CD14-positive monocyte (primary cell): ENCODE measurements at regions not wholly inside any gene's neighbourhood (a gene's known extent, or its start where the extent isn't known, plus 50 kb on each side); places are given as distances from the start of the nearest gene placed in this dataset.

ENCODE experiments used
- DNase-seq, 3 donors: peaks; one replicate each; pipeline ENCODE4 v3.0.0-alpha.2; 2011 to 2022
- H2AFZ ChIP-seq: 2 replicates; pipeline ENCODE4 v1.6.0; 2012; ENCODE audit warnings: mild to moderate bottlenecking, low read depth, low read length, inconsistent platforms; ENCODE audit not compliant: insufficient read depth, poor library complexity, severe bottlenecking
- H3K27ac ChIP-seq, 2 donors: 1 replicate in 1 of 2; 2 replicates in 1 of 2; pipeline ENCODE4 v1.5.1; 2012 to 2013; ENCODE audit warnings: low read length in 2 of 2, control low read depth in 1 of 2, inconsistent platforms in 1 of 2, low read depth in 1 of 2, mild to moderate bottlenecking in 1 of 2
- H3K27me3 ChIP-seq, 2 donors: one replicate each; pipeline versions ENCODE4 v1.6.0 to v1.6.1; 2011 to 2013; ENCODE audit warnings: low read length in 2 of 2; ENCODE audit not compliant: control insufficient read depth in 2 of 2, insufficient read depth in 2 of 2
- H3K36me3 ChIP-seq, 2 donors: replicated peaks in 1 of 2; 1 replicate in 1 of 2; 2 replicates in 1 of 2; pipeline versions ENCODE4 v1.5.1 to v1.6.1; 2012 to 2013; ENCODE audit warnings: low read length in 2 of 2, control low read depth in 1 of 2, inconsistent platforms in 1 of 2, mild to moderate bottlenecking in 1 of 2; ENCODE audit not compliant: insufficient read depth in 2 of 2, control insufficient read depth in 1 of 2
- H3K4me1 ChIP-seq, 2 donors: 1 replicate in 1 of 2; 2 replicates in 1 of 2; pipeline versions ENCODE4 v1.5.1 to v1.6.1; 2012 to 2013; ENCODE audit warnings: low read length in 2 of 2, control low read depth in 1 of 2, inconsistent platforms in 1 of 2, mild to moderate bottlenecking in 1 of 2, moderate library complexity in 1 of 2; ENCODE audit not compliant: insufficient read depth in 2 of 2, control insufficient read depth in 1 of 2
- H3K4me2 ChIP-seq: replicated peaks from 2 replicates; pipeline ENCODE3; 2012; ENCODE audit warnings: low read length, moderate library complexity, mild to moderate bottlenecking; ENCODE audit not compliant: poor library complexity, severe bottlenecking; ENCODE audit errors: extremely low read depth
- H3K4me3 ChIP-seq, 3 experiments: fragments of 200-600 bp in 1 of 3; sonication (generic) in 1 of 3; replicated peaks in 1 of 3; 1 replicate in 2 of 3; 2 replicates in 1 of 3; pipeline ENCODE4 v1.5.1; 2011 to 2013; ENCODE audit warnings: low read length in 3 of 3, mild to moderate bottlenecking in 3 of 3, control low read depth in 2 of 3, low read depth in 2 of 3, inconsistent platforms in 1 of 3, moderate library complexity in 1 of 3
- H3K79me2 ChIP-seq: 2 replicates; pipeline ENCODE4 v1.6.0; 2012; ENCODE audit warnings: mild to moderate bottlenecking, control low read depth, inconsistent platforms, low read length, moderate library complexity; ENCODE audit not compliant: insufficient read depth
- H3K9ac ChIP-seq: 2 replicates; pipeline ENCODE4 v1.6.0; 2017; ENCODE audit warnings: low read length, mild to moderate bottlenecking; ENCODE audit not compliant: insufficient read depth, poor library complexity, severe bottlenecking
- H3K9me3 ChIP-seq, 2 donors: replicated peaks in 1 of 2; 1 replicate in 1 of 2; 2 replicates in 1 of 2; pipeline versions ENCODE4 v1.5.1 to v1.6.1; 2012 to 2013; ENCODE audit warnings: low read length in 2 of 2, control low read depth in 1 of 2; ENCODE audit not compliant: control insufficient read depth in 1 of 2, insufficient read depth in 1 of 2
- H4K20me1 ChIP-seq: 2 replicates; pipeline ENCODE4 v1.6.0; 2012; ENCODE audit warnings: mild to moderate bottlenecking, low read length, control low read depth, moderate library complexity; ENCODE audit not compliant: insufficient read depth
- H3K27ac Mint-ChIP-seq, 7 donors: one replicate each; pipeline ENCODE4 v1.8.0; 2020; ENCODE audit warnings: mild to moderate bottlenecking in 7 of 7, mixed read lengths in 7 of 7, moderate library complexity in 6 of 7, inconsistent platforms in 2 of 7
- H3K27me3 Mint-ChIP-seq, 3 donors: one replicate each; pipeline ENCODE4 v1.8.0; 2021 to 2022; ENCODE audit warnings: low read depth in 3 of 3, mild to moderate bottlenecking in 3 of 3, mixed read lengths in 3 of 3, moderate library complexity in 3 of 3, inconsistent platforms in 1 of 3
- H3K36me3 Mint-ChIP-seq, 2 donors: one replicate each; pipeline ENCODE4 v1.8.0; 2020; ENCODE audit warnings: mixed read lengths in 2 of 2, inconsistent platforms in 1 of 2, mild to moderate bottlenecking in 1 of 2
- H3K4me1 Mint-ChIP-seq: one replicate; pipeline ENCODE4 v1.8.0; 2020; ENCODE audit warnings: mild to moderate bottlenecking, mixed read lengths
- H3K4me3 Mint-ChIP-seq, 2 donors: one replicate each; pipeline ENCODE4 v1.8.0; 2020; ENCODE audit warnings: mild to moderate bottlenecking in 2 of 2, mixed read lengths in 2 of 2, moderate library complexity in 1 of 2
- H3K9me3 Mint-ChIP-seq, 7 donors: one replicate each; pipeline ENCODE4 v1.8.0; 2020 to 2022; ENCODE audit warnings: mixed read lengths in 7 of 7, mild to moderate bottlenecking in 6 of 7, moderate library complexity in 6 of 7, inconsistent platforms in 2 of 7
- WGBS: methylation state at CpG from one replicate; pipeline ENCODE4 v1.1.5; 2013; ENCODE audit warnings: missing lambda C conversion rate; ENCODE audit not compliant: insufficient coverage; 5-methylcytosine and 5-hydroxymethylcytosine counted together
- intact Hi-C, 2 donors: fragments of 100-400 bp; cut with micrococcal nuclease; formaldehyde crosslinking; loops; one replicate each; pipeline versions ENCODE4 v1.15.0 to v1.15.1; 2023
- TF ChIP-seq, protein P1 (sequence below): fragments of 200-600 bp; IDR thresholded peaks from one replicate; pipeline ENCODE4 v1.8.0; 2022; ENCODE audit warnings: antibody characterized with exemption, mild to moderate bottlenecking

DNA sequence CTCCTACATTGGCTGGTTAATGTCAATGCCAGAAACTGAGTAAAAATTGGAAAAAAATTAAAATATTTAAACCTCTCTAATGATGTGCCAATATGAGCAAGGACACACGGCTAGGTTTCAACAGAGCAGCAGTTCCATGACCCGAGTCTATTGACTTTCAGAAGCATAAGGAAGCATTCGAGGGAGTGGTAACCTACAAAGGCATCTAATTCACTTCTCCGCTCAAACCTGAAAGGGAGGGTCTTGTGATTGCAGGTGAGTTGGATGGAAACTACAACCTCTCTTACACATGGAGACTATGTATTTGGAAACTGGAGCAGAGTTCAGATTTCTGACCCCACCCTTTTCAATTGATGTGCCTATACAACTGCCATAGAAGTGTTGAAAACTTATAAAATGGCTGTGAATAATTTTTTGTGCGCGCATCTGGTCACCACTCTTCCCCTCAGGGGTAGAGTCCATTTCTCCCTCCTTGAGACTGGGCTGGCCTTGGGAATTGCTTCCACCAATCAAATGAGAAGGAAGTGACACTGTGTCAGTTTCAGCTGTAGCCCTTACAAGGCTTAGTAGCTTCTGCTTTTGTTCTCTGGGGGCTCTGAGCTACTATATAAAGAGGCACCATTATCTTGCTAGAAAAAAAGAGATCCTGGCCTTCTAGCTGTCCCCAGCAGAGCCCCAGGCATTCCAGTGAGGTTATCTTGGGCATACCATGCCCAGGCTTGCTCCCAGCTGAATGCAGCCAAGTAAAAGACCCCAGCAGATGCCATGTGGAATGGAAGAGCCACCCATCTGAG lies 278.0 kb downstream of the EPHA4 start:
- peaks cover 0 to 3% (median 0%) of the 10 kb centered on the region in 7 donors for H3K9me3 Mint-ChIP-seq
- H3K36me3 Mint-ChIP-seq = no peaks in the 10 kb centered on the region
- no CpG with 5 or more reads among the region's 6 CpGs for WGBS
- Histone ChIP-seq H3K27ac (no peak overlapping the region), H3K4me2 (no peak overlapping the region), H3K36me3 (no peaks in the 10 kb centered on the region), H2AFZ (no peak overlapping the region), H3K4me1 (no peaks in the 10 kb centered on the region), H3K4me3 (no peak overlapping the region), H3K27me3 (no peaks in the 10 kb centered on the region), H3K9me3 (no peaks in the 10 kb centered on the region), H4K20me1 (no peaks in the 10 kb centered on the region), H3K79me2 (no peaks in the 10 kb centered on the region), H3K9ac (no peak overlapping the region)
- intact Hi-C loops = no loop called here
- no peak overlapping the region for H3K4me3 Mint-ChIP-seq
- H3K4me1 Mint-ChIP-seq = no peaks in the 10 kb centered on the region
- TF ChIP-seq, protein P1, sequence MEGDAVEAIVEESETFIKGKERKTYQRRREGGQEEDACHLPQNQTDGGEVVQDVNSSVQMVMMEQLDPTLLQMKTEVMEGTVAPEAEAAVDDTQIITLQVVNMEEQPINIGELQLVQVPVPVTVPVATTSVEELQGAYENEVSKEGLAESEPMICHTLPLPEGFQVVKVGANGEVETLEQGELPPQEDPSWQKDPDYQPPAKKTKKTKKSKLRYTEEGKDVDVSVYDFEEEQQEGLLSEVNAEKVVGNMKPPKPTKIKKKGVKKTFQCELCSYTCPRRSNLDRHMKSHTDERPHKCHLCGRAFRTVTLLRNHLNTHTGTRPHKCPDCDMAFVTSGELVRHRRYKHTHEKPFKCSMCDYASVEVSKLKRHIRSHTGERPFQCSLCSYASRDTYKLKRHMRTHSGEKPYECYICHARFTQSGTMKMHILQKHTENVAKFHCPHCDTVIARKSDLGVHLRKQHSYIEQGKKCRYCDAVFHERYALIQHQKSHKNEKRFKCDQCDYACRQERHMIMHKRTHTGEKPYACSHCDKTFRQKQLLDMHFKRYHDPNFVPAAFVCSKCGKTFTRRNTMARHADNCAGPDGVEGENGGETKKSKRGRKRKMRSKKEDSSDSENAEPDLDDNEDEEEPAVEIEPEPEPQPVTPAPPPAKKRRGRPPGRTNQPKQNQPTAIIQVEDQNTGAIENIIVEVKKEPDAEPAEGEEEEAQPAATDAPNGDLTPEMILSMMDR = no peak
- H3K27ac Mint-ChIP-seq = no peak overlapping the region
- H3K27me3 Mint-ChIP-seq = no peaks in the 10 kb centered on the region
- no peak for DNase-seq

DNA sequence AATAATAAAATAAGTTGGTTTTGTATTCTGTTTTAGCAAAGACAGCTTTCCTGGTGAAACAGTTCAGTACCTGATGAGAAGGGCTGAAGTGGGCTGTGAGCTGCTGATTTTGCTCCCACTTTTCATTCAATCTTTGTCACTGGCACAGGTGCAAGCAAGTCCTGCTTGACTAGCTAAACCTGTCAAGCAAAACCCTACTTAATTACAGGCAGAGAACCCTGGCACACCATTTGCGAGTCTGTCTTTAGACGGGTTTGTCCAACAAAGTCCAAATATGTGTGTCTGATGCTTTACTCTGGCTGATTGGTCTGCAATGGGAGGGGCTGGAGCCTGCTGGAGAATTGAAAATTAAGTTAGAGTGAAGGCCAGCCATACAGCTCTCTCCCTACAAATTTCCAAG lies 267.2 kb downstream of the EPHA4 start:
- peaks cover 0 to 4% (median 0%) of the 10 kb centered on the region in 7 donors for H3K9me3 Mint-ChIP-seq
- Histone ChIP-seq H4K20me1 (no peaks in the 10 kb centered on the region), H3K9me3 (no peaks in the 10 kb centered on the region), H3K79me2 (no peaks in the 10 kb centered on the region), H2AFZ (no peak overlapping the region), H3K4me1 (no peaks in the 10 kb centered on the region), H3K4me2 (no peak overlapping the region), H3K4me3 (no peak overlapping the region), H3K36me3 (no peaks in the 10 kb centered on the region), H3K27ac (no peak overlapping the region), H3K9ac (no peak overlapping the region), H3K27me3 (no peaks in the 10 kb centered on the region)
- intact Hi-C loops = no loop called here
- H3K4me3 Mint-ChIP-seq = no peak overlapping the region
- H3K36me3 Mint-ChIP-seq = no peaks in the 10 kb centered on the region
- H3K27me3 Mint-ChIP-seq = peaks cover 0 to 2% (median 0%) of the 10 kb centered on the region in 3 donors
- TF ChIP-seq, protein P1 = no peak
- DNase-seq = no peak
- H3K4me1 Mint-ChIP-seq = no peaks in the 10 kb centered on the region
- WGBS = no CpG with 5 or more reads among the region's 2 CpGs
- H3K27ac Mint-ChIP-seq = no peak overlapping the region
